ENCODE measurements at regions not wholly inside any gene's neighbourhood (a gene's known extent, or its start where the extent isn't known, plus 50 kb on each side); places are given as distances from the start of the nearest gene placed in this dataset.

GRCh38 chr15:37638116-37638515 is 296.3 kb upstream of the TMCO5A start:
- no peaks in the 10 kb centered on the region for H3K36me3 ChIP-seq
- H3K9me3 ChIP-seq = no peaks in the 10 kb centered on the region
- no peak for TF ChIP-seq POLR2A (IDR thresholded peaks at IDR 0.05)
- no peak for TF ChIP-seq CTCF (IDR thresholded peaks at IDR 0.05)
- TF ChIP-seq POLR2AphosphoS5 (IDR thresholded peaks at IDR 0.05) = no peak
- no peak for TF ChIP-seq EP300 (IDR thresholded peaks at IDR 0.05)
- intact Hi-C loops (cut with DNase I) = no loop called here
- no peaks in the 10 kb centered on the region for H3K4me1 ChIP-seq
- no peak for DNase-seq
- H3K27me3 ChIP-seq = no peaks in the 10 kb centered on the region
- no peak overlapping the region for H3K27ac ChIP-seq
- H3K4me3 ChIP-seq = no peak overlapping the region

- DNase-seq = no peak
- H3K27ac ChIP-seq = no peak overlapping the region
- no peak overlapping the region for H3K4me3 ChIP-seq
- TF ChIP-seq CTCF (IDR thresholded peaks at IDR 0.05) (no peak), EP300 (IDR thresholded peaks at IDR 0.05) (no peak), POLR2AphosphoS5 (IDR thresholded peaks at IDR 0.05) (no peak), POLR2A (IDR thresholded peaks at IDR 0.05) (no peak)
- no peaks in the 10 kb centered on the region for H3K4me1 ChIP-seq
- no peaks in the 10 kb centered on the region for H3K27me3 ChIP-seq
- no peaks in the 10 kb centered on the region for H3K36me3 ChIP-seq
- intact Hi-C loops (cut with DNase I) = no loop called here
- H3K9me3 ChIP-seq = no peaks in the 10 kb centered on the region
Measured at GRCh38 chr15:37638691-37639090, 295.7 kb upstream of the TMCO5A start.

GRCh38 chr15:37652646-37653417 is 281.6 kb upstream of the TMCO5A start:
- DNase-seq = no peak
- no peak for TF ChIP-seq POLR2A (IDR thresholded peaks at IDR 0.05)
- no peak for TF ChIP-seq EP300 (IDR thresholded peaks at IDR 0.05)
- no peak for TF ChIP-seq POLR2AphosphoS5 (IDR thresholded peaks at IDR 0.05)
- no peak for TF ChIP-seq CTCF (IDR thresholded peaks at IDR 0.05)
- WGBS, 2 donors = 57 to 81% methylated on average over 2 of the region's 2 CpGs
- intact Hi-C loops (cut with DNase I) = no loop called here
- Histone ChIP-seq H3K36me3 (no peaks in the 10 kb centered on the region), H3K27me3 (no peaks in the 10 kb centered on the region), H3K9me3 (peaks cover 2 to 9% (median 5%) of the 10 kb centered on the region in 4 donors), H3K4me1 (no peaks in the 10 kb centered on the region), H3K4me3 (no peak overlapping the region), H3K27ac (no peak overlapping the region)

- H3K27ac ChIP-seq = no peak overlapping the region
- H3K4me1 ChIP-seq = no peaks in the 10 kb centered on the region
- 85 to 86% methylated on average over 3 of the region's 3 CpGs for WGBS, 2 donors
- DNase-seq = no peak
- TF ChIP-seq CTCF (IDR thresholded peaks at IDR 0.05) = no peak
- H3K36me3 ChIP-seq = no peaks in the 10 kb centered on the region
- no peaks in the 10 kb centered on the region for H3K27me3 ChIP-seq
- H3K9me3 ChIP-seq = no peaks in the 10 kb centered on the region
- intact Hi-C loops (cut with DNase I) = no loop called here
- H3K4me3 ChIP-seq = no peak overlapping the region
Measured at GRCh38 chr15:37678124-37678523, 256.3 kb upstream of the TMCO5A start.

GRCh38 chr15:37679627-37680026 is 254.8 kb upstream of the TMCO5A start:
- 70 to 88% methylated on average over 3 of the region's 3 CpGs for WGBS, 2 donors
- no peaks in the 10 kb centered on the region for H3K27me3 ChIP-seq
- TF ChIP-seq POLR2AphosphoS5 (IDR thresholded peaks at IDR 0.05) = no peak
- TF ChIP-seq EP300 (IDR thresholded peaks at IDR 0.05) = no peak
- TF ChIP-seq POLR2A (IDR thresholded peaks at IDR 0.05) = no peak
- no peak for TF ChIP-seq CTCF (IDR thresholded peaks at IDR 0.05)
- H3K4me3 ChIP-seq = no peak overlapping the region
- intact Hi-C loops (cut with DNase I) = no loop called here
- no peak overlapping the region for H3K27ac ChIP-seq
- no peaks in the 10 kb centered on the region for H3K9me3 ChIP-seq
- DNase-seq = no peak
- no peaks in the 10 kb centered on the region for H3K4me1 ChIP-seq
- no peaks in the 10 kb centered on the region for H3K36me3 ChIP-seq
